ENCODE measurements at regions not wholly inside any gene's neighbourhood (a gene's known extent, or its start where the extent isn't known, plus 50 kb on each side); places are given as distances from the start of the nearest gene placed in this dataset.
"Not testable (repeated sequence)": the region's sequence is repeated elsewhere in the genome, so short reads cannot be mapped to it uniquely, and the experiment has no call there.

DNA sequence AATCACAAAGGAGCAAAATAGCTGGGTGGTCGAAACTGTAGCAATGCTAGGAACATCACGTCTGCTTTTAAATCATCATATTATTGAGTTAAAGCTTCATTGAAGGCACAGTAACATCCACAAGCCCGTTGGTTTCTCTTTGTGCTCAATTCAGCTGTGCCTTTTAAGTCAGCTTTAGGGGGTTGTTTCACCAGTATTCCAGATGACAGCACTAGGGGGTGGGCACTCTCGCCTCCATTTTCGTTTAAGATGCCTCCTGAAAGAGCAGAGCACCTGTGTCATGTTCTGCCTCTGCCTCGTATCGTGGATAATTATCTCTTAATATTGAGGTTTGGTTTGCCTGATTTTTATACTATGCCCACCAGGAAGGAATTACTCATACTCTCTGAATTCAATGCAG lies 139.8 kb upstream of the PTBP2 start:
- TF ChIP-seq CTCF (IDR thresholded peaks at IDR 0.05; ENCODE audit: low read depth, low read length): no peak
- no peak overlapping the region for H3K4me3 ChIP-seq (ENCODE audit: low read depth, low read length)

DNA sequence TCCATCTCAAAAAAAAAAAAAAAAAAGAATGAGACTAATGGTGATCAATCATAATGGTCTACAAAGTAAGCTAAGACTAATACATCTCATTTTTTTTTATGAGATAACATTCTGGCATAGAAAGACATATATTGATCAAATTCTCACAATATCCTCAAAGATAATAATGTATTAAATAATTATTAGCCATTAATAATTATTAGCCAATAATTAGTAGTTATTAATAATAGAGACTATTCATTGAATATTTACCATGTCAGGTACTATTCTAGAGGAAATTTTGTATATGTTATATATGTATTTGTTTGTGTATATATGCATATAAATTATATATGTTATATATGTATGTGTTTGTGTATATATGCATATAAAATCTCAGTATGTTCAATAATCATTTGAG lies 137.7 kb upstream of the PTBP2 start:
- no peak overlapping the region for H3K4me3 ChIP-seq (ENCODE audit: low read depth, low read length)
- TF ChIP-seq CTCF (IDR thresholded peaks at IDR 0.05; ENCODE audit: low read depth, low read length): no peak

DNA sequence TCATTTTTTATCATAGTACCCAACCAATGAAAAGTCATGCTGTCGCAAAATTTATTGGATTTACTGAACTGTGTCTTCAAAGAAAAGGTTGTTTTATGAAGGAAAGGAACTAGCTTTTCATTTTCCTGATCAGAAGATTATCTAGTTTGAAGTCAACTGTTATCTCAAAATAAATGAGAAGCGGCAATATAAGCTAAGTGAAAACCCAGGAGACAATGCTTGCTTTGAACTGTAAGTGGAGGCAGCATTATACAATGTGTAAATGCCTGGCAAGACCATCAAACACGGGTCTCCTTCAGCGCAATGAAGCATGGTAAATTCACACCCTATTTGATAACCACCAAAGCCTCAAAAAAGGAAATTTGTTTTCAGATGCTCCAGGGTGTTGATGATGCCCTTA lies 134.4 kb upstream of the PTBP2 start:
- H3K4me3 ChIP-seq (ENCODE audit: low read depth, low read length): no peak overlapping the region
- TF ChIP-seq CTCF (IDR thresholded peaks at IDR 0.05; ENCODE audit: low read depth, low read length): no peak

- H3K4me3 ChIP-seq (ENCODE audit: low read depth, low read length): no peak overlapping the region
- no peak for TF ChIP-seq CTCF (IDR thresholded peaks at IDR 0.05; ENCODE audit: low read depth, low read length)
These were observed 133.1 kb upstream of the PTBP2 start for GRCh38 chr1:96588416-96588995.

- not testable (repeated sequence) for H3K4me3 ChIP-seq (ENCODE audit: low read depth, low read length)
These were observed 126.1 kb upstream of the PTBP2 start for GRCh38 chr1:96595530-96595929.

GRCh38 chr1:96596226-96596922 lies 125.2 kb upstream of the PTBP2 start:
- no peak overlapping the region for H3K4me3 ChIP-seq (ENCODE audit: low read depth, low read length)
- TF ChIP-seq CTCF (IDR thresholded peaks at IDR 0.05; ENCODE audit: low read depth, low read length): peak; percentile 48

GRCh38 chr1:96597218-96597617 lies 124.4 kb upstream of the PTBP2 start:
- TF ChIP-seq CTCF (IDR thresholded peaks at IDR 0.05; ENCODE audit: low read depth, low read length): no peak
- no peak overlapping the region for H3K4me3 ChIP-seq (ENCODE audit: low read depth, low read length)
